H1 (cell line): ENCODE measurements at regions not wholly inside any gene's neighbourhood (a gene's known extent, or its start where the extent isn't known, plus 50 kb on each side); places are given as distances from the start of the nearest gene placed in this dataset.

Experiments used
- CBX8 ChIP-seq: fragments of 300-800, 300-1000 bp; sonication (generic); IDR thresholded peaks from 2 replicates; pipeline ENCODE4 v1.7.1; 2016; ENCODE audit warnings: low read depth, low read length, borderline replicate concordance
- EGR1 ChIP-seq: IDR thresholded peaks from 2 replicates; pipeline ENCODE4 v1.6.1; 2011; ENCODE audit warnings: low read depth, low read length, borderline replicate concordance
- MAFK ChIP-seq: IDR thresholded peaks from 2 replicates; pipeline ENCODE4 v1.6.1; 2012; ENCODE audit warnings: low read depth, mild to moderate bottlenecking, improper control_type of control experiment, low read length
- MAX ChIP-seq: IDR thresholded peaks from 2 replicates; pipeline ENCODE4 v1.6.1; 2012; ENCODE audit warnings: inconsistent platforms
- NRF1 ChIP-seq: IDR thresholded peaks from 2 replicates; pipeline ENCODE4 v1.6.1; 2011; ENCODE audit warnings: mild to moderate bottlenecking, low read depth, low read length, improper control_type of control experiment
- POLR2AphosphoS5 ChIP-seq: IDR thresholded peaks from 2 replicates; pipeline ENCODE4 v1.6.1; 2011; ENCODE audit warnings: low read depth, low read length
- SP2 ChIP-seq: IDR thresholded peaks from 2 replicates; pipeline ENCODE4 v1.6.1; 2012; ENCODE audit warnings: mild to moderate bottlenecking, low read length, inconsistent platforms
- TF ChIP-seq, protein P1 (sequence below): IDR thresholded peaks from 2 replicates; pipeline ENCODE4 v1.6.1; 2012; ENCODE audit warnings: low read length, inconsistent platforms

DNA sequence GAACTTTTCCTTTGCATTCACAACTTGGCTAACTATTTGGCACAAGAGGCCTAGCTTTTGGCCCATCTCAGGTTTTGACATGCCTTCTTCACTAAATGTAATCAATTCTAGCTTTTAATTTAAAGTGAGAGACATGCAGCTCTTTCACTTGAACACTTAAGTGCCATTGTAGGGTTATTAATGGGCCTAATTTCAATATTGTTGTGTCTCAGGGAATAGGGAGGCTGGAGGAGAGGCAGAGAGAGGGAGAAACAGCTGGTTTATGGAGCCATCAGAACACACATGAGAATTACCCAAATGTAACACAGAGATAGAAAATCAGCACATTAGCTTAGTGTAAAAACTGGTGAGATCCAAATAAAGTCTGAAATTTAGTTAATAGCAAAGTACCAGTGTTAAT is 157.4 kb downstream of the RPAP3 start (continued):
- TF ChIP-seq CBX8 = no peak
- no peak for TF ChIP-seq MAX
- TF ChIP-seq EGR1 = no peak
- TF ChIP-seq NRF1 = no peak
- no peak for TF ChIP-seq MAFK
- no peak for TF ChIP-seq POLR2AphosphoS5
- TF ChIP-seq, protein P1, sequence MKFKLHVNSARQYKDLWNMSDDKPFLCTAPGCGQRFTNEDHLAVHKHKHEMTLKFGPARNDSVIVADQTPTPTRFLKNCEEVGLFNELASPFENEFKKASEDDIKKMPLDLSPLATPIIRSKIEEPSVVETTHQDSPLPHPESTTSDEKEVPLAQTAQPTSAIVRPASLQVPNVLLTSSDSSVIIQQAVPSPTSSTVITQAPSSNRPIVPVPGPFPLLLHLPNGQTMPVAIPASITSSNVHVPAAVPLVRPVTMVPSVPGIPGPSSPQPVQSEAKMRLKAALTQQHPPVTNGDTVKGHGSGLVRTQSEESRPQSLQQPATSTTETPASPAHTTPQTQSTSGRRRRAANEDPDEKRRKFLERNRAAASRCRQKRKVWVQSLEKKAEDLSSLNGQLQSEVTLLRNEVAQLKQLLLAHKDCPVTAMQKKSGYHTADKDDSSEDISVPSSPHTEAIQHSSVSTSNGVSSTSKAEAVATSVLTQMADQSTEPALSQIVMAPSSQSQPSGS = no peak
- no peak for TF ChIP-seq SP2
